H1 (cell line): ENCODE measurements at regions not wholly inside any gene's neighbourhood (a gene's known extent, or its start where the extent isn't known, plus 50 kb on each side); places are given as distances from the start of the nearest gene placed in this dataset.

ENCODE experiments used
- CTCF ChIA-PET: fragments of 300-600 bp; sonication (Branson Sonifier 250); formaldehyde crosslinking; loops from one replicate; lab custom pipeline; 2021; ENCODE audit not compliant: partially characterized antibody; lab: Charles Lee
- POLR2A ChIA-PET: fragments of 300-600 bp; sonication (Branson Sonifier 250); formaldehyde crosslinking; loops from one replicate; lab custom pipeline; 2021; ENCODE audit warnings: inconsistent platforms; ENCODE audit not compliant: partially characterized antibody; lab: Charles Lee
- DNase-seq, 2 experiments: peaks; one replicate each; pipeline versions ENCODE4 v3.0.0 to v3.0.0-alpha.2; 2010 to 2022; ENCODE audit warnings: low spot score in 2 of 2, low read depth in 1 of 2, mixed read lengths in 1 of 2
- FAIRE-seq: peaks from 2 replicates; lab custom pipeline; 2011; peaks lifted over from hg19 to GRCh38; lab: Jason Lieb, UNC
- H2AFZ ChIP-seq: 2 replicates; pipeline ENCODE4 v1.8.1; 2012; ENCODE audit warnings: low read length, inconsistent platforms
- H2AK5ac ChIP-seq: 2 replicates; pipeline ENCODE4 v1.6.1; 2013; ENCODE audit warnings: low read depth, low read length
- H2BK120ac ChIP-seq: replicated peaks from 2 replicates; pipeline ENCODE3; 2013; ENCODE audit warnings: low read depth, low read length, inconsistent platforms
- H2BK12ac ChIP-seq: 2 replicates; pipeline ENCODE4 v1.6.1; 2013; ENCODE audit warnings: low read depth, low read length
- H2BK15ac ChIP-seq: 2 replicates; pipeline ENCODE4 v1.6.1; 2013; ENCODE audit warnings: low read length
- H2BK20ac ChIP-seq: 2 replicates; pipeline ENCODE4 v1.6.1; 2013; ENCODE audit warnings: low read length
- H2BK5ac ChIP-seq: 2 replicates; pipeline ENCODE4 v1.6.1; 2013; ENCODE audit warnings: low read depth, low read length
- H3K14ac ChIP-seq: 2 replicates; pipeline ENCODE4 v1.6.1; 2013; ENCODE audit warnings: inconsistent platforms; ENCODE audit not compliant: insufficient read length
- H3K18ac ChIP-seq: 2 replicates; pipeline ENCODE4 v1.6.1; 2013; ENCODE audit warnings: low read length; ENCODE audit errors: extremely low read depth
- H3K23ac ChIP-seq: 2 replicates; pipeline ENCODE4 v1.6.1; 2013; ENCODE audit warnings: inconsistent platforms; ENCODE audit not compliant: insufficient read length
- H3K23me2 ChIP-seq: 2 replicates; pipeline ENCODE4 v1.6.1; 2013; ENCODE audit warnings: low read depth, low read length
- H3K27ac ChIP-seq: 2 replicates; pipeline ENCODE4 v1.6.1; 2011; ENCODE audit warnings: low read depth, low read length, inconsistent platforms
- H3K27me3 ChIP-seq, 4 experiments: replicated peaks in 1 of 4; 1 replicate in 1 of 4; 2 replicates in 3 of 4; pipeline versions ENCODE4 v1.6.1 to v1.8.1; 2011 to 2013; ENCODE audit warnings: low read length in 3 of 4, mild to moderate bottlenecking in 3 of 4, inconsistent platforms in 2 of 4, mixed read lengths in 2 of 4, moderate library complexity in 1 of 4; ENCODE audit not compliant: control insufficient read depth in 3 of 4, insufficient read depth in 3 of 4; ENCODE audit errors: extremely low read depth in 1 of 4
- H3K36me3 ChIP-seq, 4 experiments: 2 replicates each; pipeline versions ENCODE4 v1.6.1 to v1.8.1; 2011 to 2013; ENCODE audit warnings: mild to moderate bottlenecking in 4 of 4, low read length in 3 of 4, moderate library complexity in 2 of 4, control low read depth in 1 of 4, inconsistent platforms in 1 of 4; ENCODE audit not compliant: insufficient read depth in 4 of 4, control insufficient read depth in 2 of 4
- H3K4ac ChIP-seq: replicated peaks from 2 replicates; pipeline ENCODE3; 2013; ENCODE audit warnings: low read length, low read depth, mixed read lengths, inconsistent platforms; ENCODE audit not compliant: insufficient read length
- H3K4me1 ChIP-seq, 4 experiments: replicated peaks in 1 of 4; 1 replicate in 1 of 4; 2 replicates in 3 of 4; pipeline versions ENCODE4 v1.6.1 to v1.8.1; 2011 to 2013; ENCODE audit warnings: low read length in 3 of 4, inconsistent platforms in 2 of 4, mixed read lengths in 1 of 4; ENCODE audit not compliant: insufficient read depth in 4 of 4, control insufficient read depth in 3 of 4
- H3K4me2 ChIP-seq, 2 experiments: 2 replicates each; pipeline versions ENCODE4 v1.6.1 to v1.8.1; 2011 to 2013; ENCODE audit warnings: low read depth in 2 of 2, low read length in 2 of 2, control low read depth in 1 of 2, inconsistent platforms in 1 of 2, mild to moderate bottlenecking in 1 of 2; ENCODE audit not compliant: insufficient read depth in 1 of 2
- H3K4me3 ChIP-seq, 4 experiments: fragments of 200-600, 300-600 bp in 1 of 4; sonication (generic), shearing (Covaris generic), sonication (Bioruptor Twin) in 1 of 4; 2 replicates each; pipeline versions ENCODE4 v1.5.1 to v1.8.1; 2011 to 2016; ENCODE audit warnings: low read length in 4 of 4, low read depth in 3 of 4, control low read depth in 2 of 4, inconsistent platforms in 2 of 4, mild to moderate bottlenecking in 2 of 4, mixed read lengths in 1 of 4, moderate library complexity in 1 of 4; ENCODE audit not compliant: insufficient read depth in 2 of 4; ENCODE audit errors: extremely low read depth in 1 of 4
- H3K56ac ChIP-seq: replicated peaks from 2 replicates; pipeline ENCODE3; 2013; ENCODE audit warnings: low read depth, mild to moderate bottlenecking, mixed read lengths, low read length, inconsistent platforms; ENCODE audit not compliant: insufficient read length
- H3K79me1 ChIP-seq: 2 replicates; pipeline ENCODE4 v1.6.1; 2013; ENCODE audit warnings: low read depth, low read length, control low read depth
- H3K79me2 ChIP-seq, 2 experiments: 2 replicates each; pipeline versions ENCODE4 v1.6.1 to v1.8.1; 2012 to 2013; ENCODE audit warnings: low read length in 2 of 2, mild to moderate bottlenecking in 2 of 2, inconsistent platforms in 1 of 2; ENCODE audit not compliant: insufficient read depth in 2 of 2, control insufficient read depth in 1 of 2
- H3K9ac ChIP-seq, 4 experiments: replicated peaks in 1 of 4; 1 replicate in 1 of 4; 2 replicates in 3 of 4; pipeline versions ENCODE4 v1.6.1 to v1.8.1; 2011 to 2013; ENCODE audit warnings: low read depth in 3 of 4, low read length in 3 of 4, control low read depth in 2 of 4, mild to moderate bottlenecking in 2 of 4, moderate library complexity in 2 of 4, inconsistent platforms in 1 of 4; ENCODE audit errors: extremely low read depth in 1 of 4
- H3K9me3 ChIP-seq, 2 experiments: 2 replicates each; pipeline versions ENCODE4 v1.6.1 to v1.8.1; 2012 to 2013; ENCODE audit warnings: mild to moderate bottlenecking in 2 of 2, moderate library complexity in 2 of 2, control low read depth in 1 of 2, inconsistent platforms in 1 of 2, low read depth in 1 of 2, low read length in 1 of 2, mixed read lengths in 1 of 2; ENCODE audit not compliant: insufficient read depth in 2 of 2
- H4K20me1 ChIP-seq, 2 experiments: replicated peaks in 1 of 2; 2 replicates each; pipeline versions ENCODE3 to v1.8.1; 2011 to 2013; ENCODE audit warnings: inconsistent platforms in 2 of 2, low read length in 2 of 2, mild to moderate bottlenecking in 1 of 2; ENCODE audit not compliant: insufficient read depth in 2 of 2, control insufficient read depth in 1 of 2
- H4K5ac ChIP-seq: 2 replicates; pipeline ENCODE4 v1.6.1; 2013; ENCODE audit warnings: low read length, low read depth, mixed read lengths, inconsistent platforms; ENCODE audit not compliant: insufficient read length
- H4K8ac ChIP-seq: 2 replicates; pipeline ENCODE4 v1.8.0; 2013; ENCODE audit warnings: mild to moderate bottlenecking, moderate library complexity, low read length, inconsistent platforms; ENCODE audit not compliant: insufficient read depth; ENCODE audit errors: extremely low read depth
- H4K91ac ChIP-seq: replicated peaks from 2 replicates; pipeline ENCODE3; 2013; ENCODE audit warnings: low read length, mixed read lengths, inconsistent platforms; ENCODE audit not compliant: insufficient read length
- ATF2 ChIP-seq: IDR thresholded peaks from 2 replicates; pipeline ENCODE4 v1.6.1; 2012; ENCODE audit warnings: low read length, inconsistent platforms
- CBX8 ChIP-seq: fragments of 300-800, 300-1000 bp; sonication (generic); IDR thresholded peaks from 2 replicates; pipeline ENCODE4 v1.7.1; 2016; ENCODE audit warnings: low read depth, low read length, borderline replicate concordance
- CHD2 ChIP-seq: IDR thresholded peaks from 2 replicates; pipeline ENCODE4 v1.6.1; 2012; ENCODE audit warnings: low read length, improper control_type of control experiment
- CTBP2 ChIP-seq: IDR thresholded peaks from 2 replicates; pipeline ENCODE4 v1.7.0; 2011; ENCODE audit warnings: borderline replicate concordance, mild to moderate bottlenecking, moderate library complexity, mixed read lengths, low read length; ENCODE audit not compliant: insufficient read depth, insufficient read length
- POU5F1 ChIP-seq: IDR thresholded peaks from 2 replicates; pipeline ENCODE4 v1.6.1; 2011; ENCODE audit warnings: low read depth, mild to moderate bottlenecking, low read length, moderate library complexity
- TAF1 ChIP-seq: IDR thresholded peaks from 2 replicates; pipeline ENCODE4 v1.6.1; 2011; ENCODE audit warnings: mild to moderate bottlenecking, low read depth, low read length
- WGBS, 2 experiments: shearing (Covaris generic) in 1 of 2; methylation state at CpG; one replicate each; pipeline versions ENCODE4 v1.1.6 to v1.1.7; 2013 to 2015; ENCODE audit warnings: low lambda C conversion rate in 2 of 2, mixed read lengths in 2 of 2, inconsistent platforms in 1 of 2, low coverage in 1 of 2, missing lambda C conversion rate in 1 of 2; ENCODE audit not compliant: insufficient replicate concordance in 2 of 2, insufficient coverage in 1 of 2, insufficient read length in 1 of 2; ENCODE audit errors: extremely low coverage in 1 of 2, missing lambda C conversion rate in 1 of 2; 5-methylcytosine and 5-hydroxymethylcytosine counted together
- TF ChIP-seq, protein P1 (sequence below): IDR thresholded peaks from 2 replicates; pipeline ENCODE4 v1.6.1; 2011; ENCODE audit warnings: low read length, improper control_type of control experiment
- TF ChIP-seq, protein P2 (sequence below): IDR thresholded peaks from 2 replicates; pipeline ENCODE4 v1.6.1; 2012; ENCODE audit warnings: inconsistent platforms

DNA sequence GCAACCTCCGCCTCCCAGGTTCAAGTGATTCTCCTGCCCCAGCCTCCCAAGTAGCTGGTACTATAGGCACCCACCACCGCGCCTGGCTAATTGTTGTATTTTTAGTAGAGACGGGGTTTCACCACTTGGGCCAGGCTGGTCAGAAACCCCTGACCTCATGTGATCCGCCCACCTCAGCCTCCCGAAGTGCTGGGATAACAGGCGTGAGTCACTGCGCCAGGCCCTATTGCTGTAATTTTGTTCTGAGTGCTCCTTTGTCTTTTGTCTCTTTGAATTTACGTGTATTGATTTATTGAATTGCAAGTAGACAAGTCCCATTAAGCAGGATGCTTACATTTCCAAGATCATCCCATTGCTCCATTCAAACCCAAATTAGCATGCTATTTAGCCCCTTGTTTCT, 186.7 kb downstream of the MSX2 start:
- no peak overlapping the region for H2BK120ac ChIP-seq
- POLR2A ChIA-PET = no interaction called here

More for the DNA sequence above, 186.7 kb downstream of the MSX2 start:
- H3K9ac ChIP-seq = no peak overlapping the region
- H4K5ac ChIP-seq = no peak overlapping the region
- H2AK5ac ChIP-seq = no peak overlapping the region
- H4K20me1 ChIP-seq = no peaks in the 10 kb centered on the region
- H3K4me3 ChIP-seq = no peak overlapping the region
- H2BK5ac ChIP-seq = no peak overlapping the region
- H4K91ac ChIP-seq = no peak overlapping the region
- 93% methylated on average over 9 of the region's 9 CpGs; no CpG with 5 or more reads in 1 of the 2 experiments for WGBS, 2 experiments
- no peaks in the 10 kb centered on the region for H3K36me3 ChIP-seq
- no peak overlapping the region for H3K56ac ChIP-seq
- no peak overlapping the region for H3K14ac ChIP-seq
- no peaks in the 10 kb centered on the region; a peak in 1 of 7 replicates for H3K4me1 ChIP-seq
- no peak overlapping the region for H4K8ac ChIP-seq
- H3K4ac ChIP-seq = no peak overlapping the region
- H3K18ac ChIP-seq = no peak overlapping the region
- TF ChIP-seq CTBP2 (no peak), TAF1 (no peak), POU5F1 (no peak), CBX8 (no peak), ATF2 (no peak), CHD2 (no peak)
- TF ChIP-seq, protein P1, sequence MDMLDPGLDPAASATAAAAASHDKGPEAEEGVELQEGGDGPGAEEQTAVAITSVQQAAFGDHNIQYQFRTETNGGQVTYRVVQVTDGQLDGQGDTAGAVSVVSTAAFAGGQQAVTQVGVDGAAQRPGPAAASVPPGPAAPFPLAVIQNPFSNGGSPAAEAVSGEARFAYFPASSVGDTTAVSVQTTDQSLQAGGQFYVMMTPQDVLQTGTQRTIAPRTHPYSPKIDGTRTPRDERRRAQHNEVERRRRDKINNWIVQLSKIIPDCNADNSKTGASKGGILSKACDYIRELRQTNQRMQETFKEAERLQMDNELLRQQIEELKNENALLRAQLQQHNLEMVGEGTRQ = no peak
- TF ChIP-seq, protein P2, sequence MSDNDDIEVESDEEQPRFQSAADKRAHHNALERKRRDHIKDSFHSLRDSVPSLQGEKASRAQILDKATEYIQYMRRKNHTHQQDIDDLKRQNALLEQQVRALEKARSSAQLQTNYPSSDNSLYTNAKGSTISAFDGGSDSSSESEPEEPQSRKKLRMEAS = no peak
- TF ChIP-seq, all 59 proteins: peak for 0
- FAIRE-seq (no peak), DNase-seq (no peak)
- Histone ChIP-seq H3K9me3 (no peaks in the 10 kb centered on the region), H3K27me3 (0 out of 7 replicates have a peak, but pooled peaks cover 0 to 3% (median 0%) of the 10 kb centered on the region in 4 experiments), H2BK20ac (no peak overlapping the region), H2BK12ac (no peak overlapping the region), H3K23ac (no peak overlapping the region), H3K4me2 (no peak overlapping the region), H3K79me2 (no peaks in the 10 kb centered on the region), H3K23me2 (no peaks in the 10 kb centered on the region), H3K27ac (no peak overlapping the region), H3K79me1 (no peaks in the 10 kb centered on the region), H2BK15ac (no peak overlapping the region), H2AFZ (no peak overlapping the region)
- CTCF ChIA-PET = interaction anchor here (0.6 to 13.0 kb wide), 15 partner anchors 10 to 774 kb away, joined by 3 to 95 read pairs (median 4); no protein-coding TSS in a partner anchor
